KMS-11 (cell line): ENCODE measurements at regions not wholly inside any gene's neighbourhood (a gene's known extent, or its start where the extent isn't known, plus 50 kb on each side); places are given as distances from the start of the nearest gene placed in this dataset.

Experiments used
- H2AFZ ChIP-seq: fragments of 200-600 bp; sonication (generic); 2 replicates; pipeline ENCODE4 v1.6.1; 2016; ENCODE audit warnings: antibody characterized with exemption, mixed run types, low read depth
- H3K27ac ChIP-seq: fragments of 200-600 bp; sonication (generic); 2 replicates; pipeline ENCODE4 v1.6.1; 2016; ENCODE audit warnings: mild to moderate bottlenecking, mixed run types
- H3K27me3 ChIP-seq: fragments of 200-600 bp; sonication (generic); 2 replicates; pipeline ENCODE4 v1.6.1; 2017; ENCODE audit warnings: mild to moderate bottlenecking, low read depth, mixed run types, moderate library complexity; ENCODE audit not compliant: insufficient read depth
- H3K36me3 ChIP-seq: fragments of 200-600 bp; sonication (generic); 2 replicates; pipeline ENCODE4 v1.6.1; 2017; ENCODE audit warnings: mild to moderate bottlenecking, mixed run types; ENCODE audit not compliant: insufficient read depth
- H3K4me1 ChIP-seq: fragments of 200-600 bp; sonication (generic); 2 replicates; pipeline ENCODE4 v1.6.1; 2016; ENCODE audit warnings: mild to moderate bottlenecking, low read depth, mixed run types; ENCODE audit not compliant: poor library complexity, severe bottlenecking
- H3K4me2 ChIP-seq: fragments of 200-600 bp; sonication (generic); 2 replicates; pipeline ENCODE4 v1.7.0; 2016; ENCODE audit warnings: mild to moderate bottlenecking, mixed run types
- H3K4me3 ChIP-seq: fragments of 200-600 bp; sonication (generic); IDR thresholded peaks from 2 replicates; pipeline ENCODE4 v1.6.1; 2017; ENCODE audit warnings: low read depth, low read length, mixed read lengths; ENCODE audit not compliant: insufficient read depth
- H3K79me2 ChIP-seq: fragments of 200-600 bp; sonication (generic); 2 replicates; pipeline ENCODE4 v1.6.1; 2016; ENCODE audit warnings: low read depth, mixed run types; ENCODE audit not compliant: insufficient read depth
- H3K9ac ChIP-seq: fragments of 200-600 bp; sonication (generic); 2 replicates; pipeline ENCODE4 v1.6.1; 2016; ENCODE audit warnings: mild to moderate bottlenecking, mixed run types
- H4K20me1 ChIP-seq: fragments of 200-600 bp; sonication (generic); 2 replicates; pipeline ENCODE4 v1.6.1; 2016; ENCODE audit warnings: mild to moderate bottlenecking, mixed run types; ENCODE audit not compliant: insufficient read depth
- CTCF ChIP-seq: fragments of 200-600 bp; sonication (generic); conservative IDR thresholded peaks from 2 replicates; pipeline ENCODE4 v1.6.1; 2017; ENCODE audit warnings: low read depth, mild to moderate bottlenecking, antibody characterized with exemption, low read length, moderate library complexity, mixed read lengths

- Histone ChIP-seq H3K36me3 (no peaks in the 10 kb centered on the region), H3K4me2 (no peak overlapping the region), H4K20me1 (no peaks in the 10 kb centered on the region), H3K27ac (no peak overlapping the region), H3K4me3 (no peak overlapping the region), H3K4me1 (no peaks in the 10 kb centered on the region), H3K79me2 (no peaks in the 10 kb centered on the region), H3K27me3 (no peaks in the 10 kb centered on the region), H2AFZ (no peak overlapping the region), H3K9ac (no peak overlapping the region)
- TF ChIP-seq CTCF: no peak
These were observed 56.4 kb upstream of the VRK2 start for GRCh38 chr2:57990118-57990725.
